GM18499 (cell line): ENCODE measurements at regions not wholly inside any gene's neighbourhood (a gene's known extent, or its start where the extent isn't known, plus 50 kb on each side); places are given as distances from the start of the nearest gene placed in this dataset.

ENCODE experiments used
- ATAC-seq: cut with Tn5 transposase; IDR thresholded peaks from one replicate; pipeline ENCODE4 v1.9.1; 2021; ENCODE audit warnings: moderate number of reproducible peaks; ENCODE audit not compliant: insufficient read depth, unreplicated experiment

- ATAC-seq, result no peak
Observed at GRCh38 chr2:18110222-18110621, 231.8 kb downstream of the KCNS3 start.

GRCh38 chr2:18106841-18107240 is 228.4 kb downstream of the KCNS3 start:
- peak; percentile 85 for ATAC-seq

- ATAC-seq, result no peak
Observed at GRCh38 chr2:18105929-18106328, 227.5 kb downstream of the KCNS3 start.

DNA sequence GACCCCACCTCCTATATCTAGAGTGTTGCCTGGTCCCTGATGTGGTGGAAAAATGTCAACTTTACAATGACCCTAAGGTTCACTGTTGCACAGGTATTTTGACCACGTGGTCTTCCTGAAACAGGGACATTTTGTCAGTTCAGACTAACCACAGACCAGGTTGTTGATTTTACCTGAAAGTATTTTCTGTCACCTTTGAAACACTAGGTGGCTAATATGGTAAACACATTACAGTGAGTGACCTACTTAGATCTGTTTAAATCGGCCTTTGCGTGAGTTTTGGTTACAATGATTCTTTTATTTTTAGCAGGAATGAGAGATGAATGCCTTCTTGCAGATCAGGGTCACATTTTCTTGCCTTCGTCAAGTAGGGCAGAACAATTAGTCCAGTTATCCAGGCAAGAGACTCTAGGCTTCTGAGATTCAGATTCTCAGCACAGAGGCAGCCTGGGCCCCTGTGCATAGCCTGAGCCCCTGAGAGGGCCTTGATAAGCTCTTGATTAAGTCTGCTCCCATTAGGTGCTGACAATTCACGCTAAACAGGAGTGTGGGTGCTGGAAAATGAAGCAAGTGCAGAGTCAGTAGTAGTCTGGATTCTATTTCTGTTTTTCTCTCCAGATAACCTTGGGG is 226.2 kb downstream of the KCNS3 start:
- ATAC-seq, result no peak

- no peak for ATAC-seq
Observed at GRCh38 chr2:18096836-18097405, 218.5 kb downstream of the KCNS3 start.

GRCh38 chr2:18094277-18094676 is 215.8 kb downstream of the KCNS3 start:
- ATAC-seq, result no peak

- no peak for ATAC-seq
Observed at GRCh38 chr2:18093196-18093595, 214.7 kb downstream of the KCNS3 start.

DNA sequence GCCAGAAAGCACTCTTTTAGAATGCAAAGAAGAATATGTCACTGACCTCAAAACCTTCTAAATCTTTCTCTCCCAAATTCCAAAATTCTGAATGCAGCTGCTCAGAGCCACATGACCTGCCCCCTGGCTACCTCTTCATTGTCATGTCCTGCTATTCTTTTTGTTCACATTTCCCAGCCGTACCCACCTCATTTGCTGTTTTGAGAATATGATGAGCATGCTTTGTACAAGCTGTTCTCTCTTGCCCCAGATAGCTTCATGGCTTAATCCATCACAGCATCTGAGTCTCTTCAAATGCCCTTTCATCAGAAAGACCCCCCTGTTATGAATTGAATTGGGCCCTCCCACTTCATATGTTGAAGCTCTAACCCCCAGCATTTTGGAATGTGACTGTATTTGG is 214.3 kb downstream of the KCNS3 start:
- no peak for ATAC-seq

DNA sequence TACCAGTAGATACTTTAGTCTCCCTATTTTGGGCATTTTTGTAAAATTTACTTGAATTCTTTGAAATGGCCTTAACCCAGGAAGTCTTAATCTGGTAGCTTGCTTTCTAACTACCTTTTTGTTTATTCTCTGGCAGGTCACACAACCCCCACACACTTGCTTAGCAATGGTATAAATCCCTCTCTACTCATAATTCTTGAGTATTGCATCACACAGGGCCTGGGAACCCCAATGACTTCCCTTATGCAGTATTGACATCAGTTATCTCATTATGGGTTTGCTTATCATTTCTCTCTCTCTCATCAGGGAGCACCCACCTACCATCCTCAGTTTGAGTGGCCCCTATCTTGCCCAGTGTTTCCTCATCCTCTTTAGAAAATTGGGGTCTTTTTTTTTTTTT is 207.1 kb downstream of the KCNS3 start:
- ATAC-seq, result no peak

DNA sequence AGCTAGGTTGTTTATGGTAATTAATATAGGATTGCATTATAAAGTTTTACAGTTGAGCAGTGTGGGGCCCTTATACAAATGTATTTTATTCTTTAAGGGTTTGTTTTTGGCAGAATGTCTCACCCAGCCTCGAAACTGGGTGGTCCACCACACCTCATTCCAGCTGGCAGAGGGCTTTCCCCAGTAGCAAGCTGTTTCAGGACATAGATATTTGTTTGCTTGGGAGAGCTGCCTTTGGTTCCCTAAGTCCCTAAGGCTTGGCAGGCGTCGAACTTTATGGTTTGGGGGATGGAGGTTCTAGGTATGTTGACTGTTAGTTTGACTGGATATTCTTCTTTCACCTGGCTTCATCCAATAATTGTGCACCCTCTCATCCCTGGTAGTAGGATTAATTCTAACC is 205.9 kb downstream of the KCNS3 start:
- no peak for ATAC-seq

- no peak for ATAC-seq
Observed at GRCh38 chr2:18083806-18084205, 205.3 kb downstream of the KCNS3 start.

DNA sequence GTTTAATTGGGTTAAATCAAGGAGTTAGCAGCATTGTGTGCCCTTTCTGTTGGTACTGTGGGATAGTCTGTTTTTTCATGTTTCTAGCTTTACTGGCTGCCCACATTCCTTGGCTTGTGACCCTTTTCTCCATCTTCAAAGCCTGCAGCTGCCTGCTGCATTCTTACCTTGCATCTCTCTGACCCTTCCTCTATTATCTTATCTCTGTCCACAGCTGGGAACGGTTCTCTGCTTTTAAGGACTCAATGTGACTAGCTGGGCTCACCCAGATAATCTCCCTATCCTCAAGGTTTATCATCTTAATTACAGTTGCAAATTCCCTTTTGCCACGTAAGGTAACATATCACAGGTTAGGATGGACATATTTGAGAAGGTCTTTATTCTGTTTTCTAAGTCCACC is 199.7 kb downstream of the KCNS3 start:
- ATAC-seq, result no peak

GRCh38 chr2:18077704-18078103 is 199.2 kb downstream of the KCNS3 start:
- ATAC-seq, result peak; percentile 92

- ATAC-seq, result no peak
Observed at GRCh38 chr2:18077231-18077630, 198.8 kb downstream of the KCNS3 start.

GRCh38 chr2:18074476-18074875 is 196.0 kb downstream of the KCNS3 start:
- ATAC-seq, result no peak

DNA sequence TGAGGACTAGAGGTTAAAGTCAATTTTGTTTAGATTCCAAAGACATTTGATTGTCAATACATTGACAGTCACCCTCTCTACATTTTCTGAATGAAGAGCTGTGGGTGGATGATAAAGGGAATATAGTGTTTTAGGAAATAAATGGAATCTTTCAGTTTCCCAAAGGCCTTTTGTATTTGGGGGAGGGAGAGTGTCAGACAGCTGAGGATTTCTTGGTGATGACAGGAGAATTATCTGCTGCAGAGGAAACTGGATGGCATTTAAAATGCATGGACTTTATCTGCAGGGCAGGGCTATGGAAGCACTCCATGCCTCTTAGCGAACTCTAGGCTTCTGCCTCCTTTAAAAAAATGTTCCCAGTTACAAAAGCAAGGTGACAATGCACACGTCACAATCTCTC is 195.1 kb downstream of the KCNS3 start:
- ATAC-seq, result no peak

DNA sequence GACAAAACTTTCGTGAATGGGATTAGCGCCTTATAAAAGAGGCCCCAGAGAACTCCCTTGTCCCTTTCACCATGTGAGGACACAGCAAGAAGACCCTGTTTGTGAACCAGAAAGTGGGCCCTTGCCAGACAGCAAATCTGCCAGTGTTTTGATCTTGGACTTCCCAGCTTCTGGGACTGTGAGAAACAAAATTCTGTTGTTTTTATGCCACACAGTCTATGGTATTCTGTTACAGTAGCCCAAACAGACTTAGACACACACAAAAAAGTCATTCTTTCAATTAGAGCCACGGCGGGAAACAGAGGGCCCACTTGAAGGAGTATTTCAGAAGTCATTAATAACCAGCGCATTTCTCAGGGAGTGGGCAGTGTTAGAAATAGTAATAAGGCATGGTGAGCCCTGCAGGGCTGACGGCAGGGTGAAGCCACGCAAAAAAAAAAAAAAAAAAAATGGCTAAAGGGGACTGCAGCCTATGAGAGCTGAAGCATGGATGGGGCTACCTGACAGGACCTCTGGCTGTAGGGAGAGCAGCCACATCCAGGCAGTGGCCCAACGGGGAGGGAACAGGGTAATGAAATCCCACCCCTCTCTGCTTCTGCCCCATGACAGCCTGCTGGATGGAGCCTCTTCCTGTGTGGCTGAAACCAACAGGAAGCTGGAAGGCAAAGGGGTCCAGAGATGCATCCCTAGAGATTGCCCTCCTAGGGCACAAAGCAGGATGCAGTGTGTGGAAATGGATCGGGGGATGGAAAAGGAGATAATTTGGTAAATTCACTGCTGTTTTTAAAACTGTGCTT is 189.3 kb downstream of the KCNS3 start:
- no peak for ATAC-seq

DNA sequence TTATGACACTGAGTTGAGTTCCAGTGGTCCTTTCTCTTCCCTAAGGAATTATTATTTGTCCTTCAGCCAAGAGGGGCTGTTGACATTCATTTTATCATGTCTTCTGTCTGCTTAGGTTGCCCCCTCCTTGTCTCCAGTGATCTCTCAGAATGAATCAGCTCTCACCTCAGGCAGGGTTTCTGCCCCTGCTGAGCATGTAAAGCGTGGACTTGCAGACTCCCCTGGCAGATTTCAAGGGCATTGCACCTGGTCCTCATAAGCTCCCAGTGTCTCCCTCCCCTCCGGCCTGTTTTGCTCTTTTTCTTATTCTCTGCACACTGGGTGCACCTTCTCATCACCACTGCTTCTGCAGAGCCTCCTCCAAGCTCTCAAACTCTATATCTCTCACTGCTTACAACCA is 188.4 kb downstream of the KCNS3 start:
- no peak for ATAC-seq

DNA sequence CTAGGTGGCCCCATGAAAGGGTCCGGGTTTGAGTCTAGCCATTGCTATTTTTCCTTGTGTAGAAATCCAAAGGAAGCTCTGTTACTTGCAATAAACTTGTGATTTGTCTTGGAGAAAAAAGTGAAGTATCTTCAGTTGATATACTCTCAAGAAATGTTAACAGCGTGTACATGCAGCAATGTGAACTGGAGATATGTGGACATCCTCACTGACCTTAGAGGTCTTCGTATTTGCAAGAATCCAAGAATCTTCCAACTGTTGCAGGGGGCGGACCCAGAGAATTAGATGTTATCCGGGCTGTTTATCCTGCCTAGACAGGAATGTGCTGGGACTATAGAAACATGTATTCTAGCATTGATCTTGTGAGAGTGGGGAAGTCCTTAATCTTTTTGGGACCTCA is 187.6 kb downstream of the KCNS3 start:
- no peak for ATAC-seq

DNA sequence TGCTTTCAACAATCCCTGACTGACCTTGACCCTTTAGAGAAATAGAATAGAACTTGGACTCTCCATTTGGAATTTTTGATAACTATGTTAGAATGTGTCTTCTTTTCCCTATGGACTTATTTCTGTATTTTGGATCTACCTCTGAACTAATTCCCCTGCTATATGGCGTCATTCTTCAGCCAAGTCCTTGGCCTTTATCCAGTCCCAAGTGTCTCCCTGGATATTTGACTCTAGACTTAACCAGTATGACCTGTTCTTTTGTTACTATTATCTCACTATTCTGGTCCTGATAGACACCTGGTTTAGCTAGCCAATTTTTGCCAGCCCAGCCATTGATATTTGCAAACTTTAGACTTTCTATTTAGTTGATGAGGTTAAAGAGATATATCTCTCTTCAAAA is 186.8 kb downstream of the KCNS3 start:
- no peak for ATAC-seq

DNA sequence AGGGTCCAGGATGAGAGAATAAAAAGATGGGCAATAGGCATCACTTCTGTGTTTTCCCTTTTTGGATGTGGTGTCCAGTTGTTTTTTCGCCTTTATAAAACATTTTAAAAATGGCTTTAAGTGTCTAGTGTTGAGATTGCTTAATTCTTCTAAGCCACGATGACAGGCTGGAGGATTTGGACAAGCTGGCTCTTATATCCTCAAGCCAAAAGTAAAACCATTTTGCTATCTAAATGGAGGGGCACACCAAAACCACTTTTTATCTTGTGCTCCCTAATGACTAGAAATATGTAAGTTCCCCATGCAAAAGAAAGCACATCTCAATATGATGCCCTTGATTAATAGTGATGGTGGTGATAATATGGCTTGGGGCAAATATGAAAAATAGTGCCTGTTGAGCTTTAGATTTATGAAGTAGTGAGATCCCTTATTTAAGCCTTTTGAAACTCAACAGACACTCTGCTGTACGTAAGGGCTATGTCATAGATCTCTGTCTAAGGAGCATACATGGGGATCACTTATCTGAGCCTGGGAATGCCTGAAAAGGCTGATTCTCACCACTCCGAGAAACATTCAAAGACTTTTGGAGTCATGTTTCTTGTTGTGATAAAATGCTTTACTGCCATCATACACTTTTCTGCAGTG is 185.5 kb downstream of the KCNS3 start:
- ATAC-seq, result no peak
